ENCODE measurements at regions not wholly inside any gene's neighbourhood (a gene's known extent, or its start where the extent isn't known, plus 50 kb on each side); places are given as distances from the start of the nearest gene placed in this dataset.

GRCh38 chr22:49235463-49236300 lies 592.0 kb downstream of the BRD1 start (continued):
- no peak for TF ChIP-seq ZNF462 (CRISPR knock-in tag; IDR thresholded peaks at IDR 0.05)
- no peak for TF ChIP-seq EZH2phosphoT487 (IDR thresholded peaks at IDR 0.05; ENCODE audit: unreplicated experiment)
- TF ChIP-seq STAT1 (IDR thresholded peaks at IDR 0.05; ENCODE audit: unreplicated experiment): no peak

GRCh38 chr22:49234459-49234858 lies 593.2 kb downstream of the BRD1 start:
- ATAC-seq (no peak), DNase-seq (ENCODE audit: low spot score) (no peak)
- Mint-ChIP-seq H3K36me3 (ENCODE audit: low read depth) (no peaks in the 10 kb centered on the region), H3K27ac (no peak overlapping the region), H3K9me3 (no peaks in the 10 kb centered on the region), H3K4me1 (peaks cover 15% of the 10 kb centered on the region), H3K4me3 (no peak overlapping the region), H3K27me3 (ENCODE audit: insufficient read depth, low read depth, poor library complexity) (peaks cover 13% of the 10 kb centered on the region)
- H3K4me3 ChIP-seq: no peak overlapping the region
- no peaks in the 10 kb centered on the region for H3F3A ChIP-seq (replicated peaks; ENCODE audit: low read depth)
- no peak overlapping the region for H2AFZ ChIP-seq
- no peaks in the 10 kb centered on the region for H3K4me1 ChIP-seq (ENCODE audit: insufficient read depth)
- no peak overlapping the region for H3K4me2 ChIP-seq
- no peaks in the 10 kb centered on the region for H3K36me3 ChIP-seq (ENCODE audit: insufficient read depth)
- H3K27me3 ChIP-seq (ENCODE audit: insufficient read depth): no peaks in the 10 kb centered on the region
- no peaks in the 10 kb centered on the region for H3K9me2 ChIP-seq (ENCODE audit: insufficient read depth)
- H3K27ac ChIP-seq (ENCODE audit: low read depth): no peak overlapping the region
- no peaks in the 10 kb centered on the region for H3K79me2 ChIP-seq (replicated peaks; ENCODE audit: insufficient read depth)
- H4K20me1 ChIP-seq (replicated peaks; ENCODE audit: insufficient read depth): no peaks in the 10 kb centered on the region
- no peak for TF ChIP-seq ZNF462 (CRISPR knock-in tag; IDR thresholded peaks at IDR 0.05)
- TF ChIP-seq ETS1 (IDR thresholded peaks at IDR 0.05): no peak
- no peak for TF ChIP-seq CREB1 (CRISPR knock-in tag; IDR thresholded peaks at IDR 0.05; ENCODE audit: low read depth)
- TF ChIP-seq EZH2phosphoT487 (IDR thresholded peaks at IDR 0.05; ENCODE audit: unreplicated experiment): no peak

Data from GM23338 (cell line).